ENCODE measurements at regions not wholly inside any gene's neighbourhood (a gene's known extent, or its start where the extent isn't known, plus 50 kb on each side); places are given as distances from the start of the nearest gene placed in this dataset. TPM values are rescaled to one million over a fixed set of nuclear protein-coding genes. Genes with fewer than 3 reads are reported as not detected.

DNA sequence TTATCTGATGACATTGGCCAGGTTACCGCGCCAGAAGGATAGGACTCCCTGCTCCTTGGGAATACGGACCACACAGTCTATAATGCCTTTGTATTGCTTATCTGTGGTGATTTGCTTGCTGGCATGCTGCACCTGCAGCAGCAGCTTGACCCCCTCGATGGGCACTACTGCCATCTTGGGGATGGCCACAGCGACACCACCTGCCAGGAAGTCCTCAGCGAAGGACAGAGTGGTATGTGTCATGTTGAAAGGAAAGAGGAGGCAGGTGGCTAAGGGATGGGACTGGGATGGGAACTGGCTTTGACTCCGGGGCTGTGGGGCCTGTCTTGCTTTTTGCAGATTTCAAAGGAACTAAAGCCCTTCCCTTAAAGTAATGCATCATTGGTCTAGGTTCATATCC is 50.3 kb upstream of the ACO1 start:
- no peaks in the 10 kb centered on the region for H3K9me3 ChIP-seq (replicated peaks; ENCODE audit: control insufficient read depth, insufficient read depth, low read depth, low read length)
- WGBS (ENCODE audit: insufficient coverage, low coverage, missing lambda C conversion rate) = 0% methylated on average over 7 of the region's 7 CpGs
- TF ChIP-seq NUFIP1 (IDR thresholded peaks at IDR 0.05; ENCODE audit: partially characterized antibody) = no peak
- no peak for TF ChIP-seq NR1H2 (CRISPR knock-in tag; IDR thresholded peaks at IDR 0.05)
- no peak for TF ChIP-seq ZNF717 (CRISPR knock-in tag; IDR thresholded peaks at IDR 0.05)
- no peak for TF ChIP-seq ZNF512 (tag; IDR thresholded peaks at IDR 0.05)
- TF ChIP-seq PHB (CRISPR knock-in tag; IDR thresholded peaks at IDR 0.05) = no peak
- no peak for TF ChIP-seq ZNF609 (CRISPR knock-in tag; IDR thresholded peaks at IDR 0.05; ENCODE audit: borderline replicate concordance)
- H3K9me1 ChIP-seq (ENCODE audit: control insufficient read depth, insufficient read depth, low read length) = no peaks in the 10 kb centered on the region
- H3K27ac ChIP-seq (ENCODE audit: extremely low read depth, low read depth, low read length) = no peak overlapping the region
- FAIRE-seq (no peak), ATAC-seq (no peak), DNase-seq (ENCODE audit: extremely low read depth in 1 of 4, low spot score in 3 of 4) (no peak)
- H3K9ac ChIP-seq (ENCODE audit: insufficient read depth in 1 of 2, low read depth in 2 of 2, low read length in 2 of 2) = no peak overlapping the region
- no peaks in the 10 kb centered on the region for H3K4me1 ChIP-seq (replicated peaks in 1 of 2; ENCODE audit: control insufficient read depth in 2 of 2, insufficient read depth in 2 of 2, low read length in 2 of 2)
- no peak overlapping the region for H3K4me2 ChIP-seq (ENCODE audit: insufficient read depth, low read length)
- H3K36me3 ChIP-seq (ENCODE audit: control insufficient read depth, insufficient read depth, low read length) = no peaks in the 10 kb centered on the region
- BruUV-seq (replicated peaks) = no TSS peak
- H2AFZ ChIP-seq (ENCODE audit: low read depth, low read length) = no peak overlapping the region
- ChIA-PET CTCF (ENCODE audit: low intra/inter-chr PET ratio) (no interaction called here), POLR2A (no interaction called here)
- in situ Hi-C loops (cut with MboI) = no loop called here
- H3K79me2 ChIP-seq (ENCODE audit: control insufficient read depth, insufficient read depth, low read length) = no peaks in the 10 kb centered on the region
- no peaks in the 10 kb centered on the region; the same call in 1 of the 2 replicates for H4K20me1 ChIP-seq (replicated peaks; ENCODE audit: control insufficient read depth, insufficient read depth, low read length)
- H3K4me3 ChIP-seq = no peak overlapping the region
- H3K27me3 ChIP-seq (ENCODE audit: control insufficient read depth in 2 of 2, insufficient read depth in 2 of 2, low read length in 2 of 2) = no peaks in the 10 kb centered on the region
- intact Hi-C loops (cut with micrococcal nuclease) = no loop called here

MicroRNAs in the stretch of these regions (microRNA counts, 767-probe panel; counts per million panel counts)
- not detected for microRNA hsa-miR-873-5p
- microRNA hsa-miR-876-3p = 1,139 counts per million, percentile 25 among the panel's probes with 10 or more counts
- microRNA hsa-miR-876-5p = not detected

Small RNA genes in the stretch of these regions (microRNA-seq; reads per million reads assigned to microRNA genes)
- gene MIR873 (ENCODE audit: borderline microRNAs expressed) (not detected), gene MIR876 (ENCODE audit: borderline microRNAs expressed) (not detected)

Small RNA genes in the stretch of these regions (small RNA-seq; reads per million reads assigned to genes)
- gene MIR873 (not detected), gene MIR876 (not detected), gene RNA5SP281 (not detected)

Data from K562 (cell line).